Neural progenitor cell (in vitro differentiated cells): ENCODE measurements at regions not wholly inside any gene's neighbourhood (a gene's known extent, or its start where the extent isn't known, plus 50 kb on each side); places are given as distances from the start of the nearest gene placed in this dataset.

Experiments used
- DNase-seq: peaks from one replicate; pipeline ENCODE4 v3.0.0-alpha.2; 2016; ENCODE audit warnings: low spot score
- H2AFZ ChIP-seq: fragments of 200-600 bp; sonication (generic); replicated peaks from 2 replicates; pipeline ENCODE4 v1.6.1; 2016; ENCODE audit warnings: antibody characterized with exemption
- H3F3A ChIP-seq: fragments of 200-600 bp; sonication (generic); 2 replicates; pipeline ENCODE4 v1.6.1; 2016; ENCODE audit warnings: antibody characterized with exemption, low read depth
- H3K27ac ChIP-seq: fragments of 200-600 bp; sonication (generic); 2 replicates; pipeline ENCODE4 v1.5.1; 2016; ENCODE audit warnings: mild to moderate bottlenecking
- H3K27me3 ChIP-seq: fragments of 200-600 bp; sonication (generic); 2 replicates; pipeline ENCODE4 v1.6.1; 2016; ENCODE audit warnings: mild to moderate bottlenecking, moderate library complexity
- H3K36me3 ChIP-seq: fragments of 200-600 bp; sonication (generic); 2 replicates; pipeline ENCODE4 v1.5.1; 2016
- H3K4me1 ChIP-seq: fragments of 200-600 bp; sonication (generic); 2 replicates; pipeline ENCODE4 v1.6.1; 2016; ENCODE audit warnings: mixed run types
- H3K4me2 ChIP-seq: fragments of 200-600 bp; sonication (generic); 2 replicates; pipeline ENCODE4 v1.6.1; 2016
- H3K4me3 ChIP-seq: fragments of 200-600 bp; sonication (generic); 2 replicates; pipeline ENCODE4 v1.5.1; 2016
- H3K79me2 ChIP-seq: fragments of 200-600 bp; sonication (generic); 2 replicates; pipeline ENCODE4 v1.6.1; 2016; ENCODE audit warnings: low read depth
- H3K9ac ChIP-seq: fragments of 200-600 bp; sonication (generic); 2 replicates; pipeline ENCODE4 v1.6.1; 2016
- H3K9me3 ChIP-seq: fragments of 200-600 bp; sonication (generic); 2 replicates; pipeline ENCODE4 v1.5.1; 2016; ENCODE audit warnings: low read depth
- H4K20me1 ChIP-seq: fragments of 200-600 bp; sonication (generic); 2 replicates; pipeline ENCODE4 v1.6.1; 2016; ENCODE audit warnings: low read depth
- H3K27ac Mint-ChIP-seq: 3 replicates; pipeline ENCODE4 v1.8.0; 2021; ENCODE audit warnings: mixed read lengths
- H3K27me3 Mint-ChIP-seq: 2 replicates; pipeline ENCODE4 v1.8.0; 2022; ENCODE audit warnings: low read depth, mild to moderate bottlenecking, inconsistent platforms, moderate library complexity, mixed read lengths; ENCODE audit not compliant: insufficient read depth
- H3K36me3 Mint-ChIP-seq: 3 replicates; pipeline ENCODE4 v1.8.0; 2021; ENCODE audit warnings: mixed read lengths
- H3K4me1 Mint-ChIP-seq: 3 replicates; pipeline ENCODE4 v1.8.0; 2021; ENCODE audit warnings: mixed read lengths
- H3K4me3 Mint-ChIP-seq: 3 replicates; pipeline ENCODE4 v1.8.0; 2021; ENCODE audit warnings: mild to moderate bottlenecking, moderate library complexity, mixed read lengths
- H3K9me3 Mint-ChIP-seq: 3 replicates; pipeline ENCODE4 v1.8.0; 2020; ENCODE audit warnings: mixed read lengths
- CTCF ChIP-seq: fragments of 200-600 bp; sonication (generic); IDR thresholded peaks from 2 replicates; pipeline ENCODE4 v1.5.1; 2017; ENCODE audit warnings: antibody characterized with exemption, mild to moderate bottlenecking
- EZH2 ChIP-seq: fragments of 200-600 bp; sonication (generic); IDR thresholded peaks from 2 replicates; pipeline ENCODE4 v1.6.1; 2017; ENCODE audit warnings: antibody characterized with exemption, mild to moderate bottlenecking, moderate library complexity
- EZH2phosphoT487 ChIP-seq: fragments of 200-600 bp; sonication (generic); IDR thresholded peaks from 2 replicates; pipeline ENCODE4 v1.6.1; 2017; ENCODE audit warnings: antibody characterized with exemption

GRCh38 chr1:187959062-187959461 lies 1130.3 kb downstream of the PLA2G4A start:
- Histone ChIP-seq H3K79me2 (no peaks in the 10 kb centered on the region), H3F3A (no peaks in the 10 kb centered on the region), H3K27me3 (no peaks in the 10 kb centered on the region), H3K4me3 (no peak overlapping the region), H3K4me1 (no peaks in the 10 kb centered on the region), H3K27ac (no peak overlapping the region), H3K36me3 (no peaks in the 10 kb centered on the region), H3K9me3 (no peaks in the 10 kb centered on the region), H4K20me1 (no peaks in the 10 kb centered on the region), H3K4me2 (no peak overlapping the region), H3K9ac (no peak overlapping the region), H2AFZ (no peak overlapping the region)
- H3K27me3 Mint-ChIP-seq, result no peaks in the 10 kb centered on the region
- H3K27ac Mint-ChIP-seq, result no peak overlapping the region
- no peaks in the 10 kb centered on the region for H3K4me1 Mint-ChIP-seq
- DNase-seq, result no peak
- no peak overlapping the region for H3K4me3 Mint-ChIP-seq
- TF ChIP-seq EZH2phosphoT487, result no peak
- no peaks in the 10 kb centered on the region for H3K36me3 Mint-ChIP-seq
- H3K9me3 Mint-ChIP-seq, result no peaks in the 10 kb centered on the region

GRCh38 chr1:187960125-187960638 lies 1131.4 kb downstream of the PLA2G4A start:
- no peaks in the 10 kb centered on the region for H3K27me3 ChIP-seq
- no peaks in the 10 kb centered on the region for H3K79me2 ChIP-seq
- H3K27ac ChIP-seq, result no peak overlapping the region
- no peak overlapping the region for H3K4me2 ChIP-seq
- Mint-ChIP-seq H3K4me1 (no peaks in the 10 kb centered on the region), H3K27ac (no peak overlapping the region), H3K9me3 (no peaks in the 10 kb centered on the region), H3K27me3 (no peaks in the 10 kb centered on the region), H3K4me3 (no peak overlapping the region), H3K36me3 (no peaks in the 10 kb centered on the region)
- H3K4me1 ChIP-seq, result no peaks in the 10 kb centered on the region
- no peaks in the 10 kb centered on the region for H3F3A ChIP-seq
- no peak overlapping the region for H3K9ac ChIP-seq
- no peak overlapping the region for H3K4me3 ChIP-seq
- DNase-seq, result no peak
- no peaks in the 10 kb centered on the region for H4K20me1 ChIP-seq
- H3K36me3 ChIP-seq, result no peaks in the 10 kb centered on the region
- no peak overlapping the region for H2AFZ ChIP-seq
- no peaks in the 10 kb centered on the region for H3K9me3 ChIP-seq
- TF ChIP-seq CTCF (no peak), EZH2phosphoT487 (no peak), EZH2 (no peak)

GRCh38 chr1:187961895-187962294 lies 1133.1 kb downstream of the PLA2G4A start:
- Histone ChIP-seq H3K27ac (no peak overlapping the region), H3K79me2 (no peaks in the 10 kb centered on the region), H2AFZ (peak overlapping the region; percentile 58), H3F3A (no peaks in the 10 kb centered on the region), H3K9ac (no peak overlapping the region), H4K20me1 (no peaks in the 10 kb centered on the region), H3K4me2 (no peak overlapping the region), H3K4me1 (no peaks in the 10 kb centered on the region), H3K27me3 (no peaks in the 10 kb centered on the region), H3K36me3 (no peaks in the 10 kb centered on the region), H3K9me3 (no peaks in the 10 kb centered on the region), H3K4me3 (no peak overlapping the region)
- H3K9me3 Mint-ChIP-seq, result no peaks in the 10 kb centered on the region
- H3K4me3 Mint-ChIP-seq, result no peak overlapping the region
- no peaks in the 10 kb centered on the region for H3K36me3 Mint-ChIP-seq
- TF ChIP-seq CTCF (no peak), EZH2phosphoT487 (no peak), EZH2 (no peak)
- H3K27me3 Mint-ChIP-seq, result no peaks in the 10 kb centered on the region
- no peaks in the 10 kb centered on the region for H3K4me1 Mint-ChIP-seq
- peak; percentile 21 for DNase-seq
- no peak overlapping the region for H3K27ac Mint-ChIP-seq

- no peak for TF ChIP-seq EZH2
- Histone ChIP-seq H3F3A (no peaks in the 10 kb centered on the region), H3K36me3 (no peaks in the 10 kb centered on the region), H3K4me1 (no peaks in the 10 kb centered on the region), H3K27ac (no peak overlapping the region), H3K4me3 (no peak overlapping the region), H2AFZ (no peak overlapping the region), H4K20me1 (no peaks in the 10 kb centered on the region), H3K4me2 (no peak overlapping the region), H3K9ac (no peak overlapping the region), H3K27me3 (no peaks in the 10 kb centered on the region), H3K79me2 (no peaks in the 10 kb centered on the region), H3K9me3 (no peaks in the 10 kb centered on the region)
- Mint-ChIP-seq H3K27ac (no peak overlapping the region), H3K27me3 (no peaks in the 10 kb centered on the region), H3K9me3 (no peaks in the 10 kb centered on the region), H3K4me1 (no peaks in the 10 kb centered on the region), H3K36me3 (no peaks in the 10 kb centered on the region), H3K4me3 (no peak overlapping the region)
- DNase-seq, result no peak
Measured at GRCh38 chr1:187971851-187972250, 1143.1 kb downstream of the PLA2G4A start.
